AG04450 (cell line): ENCODE measurements at regions not wholly inside any gene's neighbourhood (a gene's known extent, or its start where the extent isn't known, plus 50 kb on each side); places are given as distances from the start of the nearest gene placed in this dataset.

Experiments used
- CTCF ChIA-PET: fragments of 300-600, 350-600 bp; formaldehyde crosslinking; extraction: SDS; loops from one replicate; lab custom pipeline; 2022; ENCODE audit warnings: antibody characterized with exemption, inconsistent platforms; lab: Charles Lee
- POLR2A ChIA-PET: fragments of 350-600 bp; formaldehyde crosslinking; extraction: SDS; loops from one replicate; lab custom pipeline; 2021; ENCODE audit warnings: antibody characterized with exemption, inconsistent platforms; lab: Yijun Ruan, JAX
- DNase-seq: peaks from one replicate; pipeline ENCODE4 v3.0.0-alpha.2; 2011; ENCODE audit warnings: low read depth, low spot score
- H3K27ac ChIP-seq: one replicate; pipeline ENCODE4 v1.5.1; 2012; ENCODE audit warnings: low read depth, low read length, control low read depth
- H3K27me3 ChIP-seq: one replicate; pipeline ENCODE4 v1.6.0; 2012; ENCODE audit warnings: low read length; ENCODE audit not compliant: control insufficient read depth, insufficient read depth
- H3K4me3 ChIP-seq: 2 replicates; pipeline ENCODE4 v1.5.1; 2011; ENCODE audit warnings: mild to moderate bottlenecking, low read depth, low read length, control low read depth
- H3K9me3 ChIP-seq: 2 replicates; pipeline ENCODE4 v1.5.1; 2012; ENCODE audit warnings: low read length; ENCODE audit not compliant: control insufficient read depth, insufficient read depth
- CTCF ChIP-seq: IDR thresholded peaks from 2 replicates; pipeline ENCODE4 v1.5.1; 2011; ENCODE audit warnings: low read depth, low read length, control low read depth, inconsistent platforms

- POLR2A ChIA-PET, result no interaction called here
- no peaks in the 10 kb centered on the region for H3K27me3 ChIP-seq
- H3K27ac ChIP-seq, result no peak overlapping the region
- no peak for TF ChIP-seq CTCF
- peaks cover 8% of the 10 kb centered on the region for H3K9me3 ChIP-seq
- no peak for DNase-seq
- no peak overlapping the region for H3K4me3 ChIP-seq
- CTCF ChIA-PET, result no interaction called here
Observed at GRCh38 chr4:32192991-32193390, 1472.8 kb downstream of the PCDH7 start.

- H3K27me3 ChIP-seq, result no peaks in the 10 kb centered on the region
- DNase-seq, result no peak
- POLR2A ChIA-PET, result no interaction called here
- no peak overlapping the region for H3K4me3 ChIP-seq
- H3K27ac ChIP-seq, result no peak overlapping the region
- CTCF ChIA-PET, result no interaction called here
- no peak for TF ChIP-seq CTCF
- H3K9me3 ChIP-seq, result no peaks in the 10 kb centered on the region
Observed at GRCh38 chr4:32196950-32197688, 1477.0 kb downstream of the PCDH7 start.

- TF ChIP-seq CTCF, result no peak
Observed at GRCh38 chr4:32199639-32200038, 1479.5 kb downstream of the PCDH7 start.

GRCh38 chr4:32203340-32203739 is 1483.2 kb downstream of the PCDH7 start:
- DNase-seq, result no peak
- POLR2A ChIA-PET, result no interaction called here
- TF ChIP-seq CTCF, result no peak
- no peaks in the 10 kb centered on the region for H3K27me3 ChIP-seq
- no peak overlapping the region for H3K27ac ChIP-seq
- H3K9me3 ChIP-seq, result no peaks in the 10 kb centered on the region
- CTCF ChIA-PET, result no interaction called here
- H3K4me3 ChIP-seq, result no peak overlapping the region

More at GRCh38 chr4:32199639-32200038, 1479.5 kb downstream of the PCDH7 start:
- no peak for DNase-seq
- H3K27me3 ChIP-seq, result no peaks in the 10 kb centered on the region
- no peak overlapping the region for H3K4me3 ChIP-seq
- H3K27ac ChIP-seq, result no peak overlapping the region
- POLR2A ChIA-PET, result no interaction called here
- CTCF ChIA-PET, result no interaction called here
- H3K9me3 ChIP-seq, result no peaks in the 10 kb centered on the region

- no peak for DNase-seq
- Histone ChIP-seq H3K27me3 (no peaks in the 10 kb centered on the region), H3K27ac (no peak overlapping the region), H3K4me3 (no peak overlapping the region), H3K9me3 (no peaks in the 10 kb centered on the region)
- TF ChIP-seq CTCF, result no peak
- ChIA-PET CTCF (no interaction called here), POLR2A (no interaction called here)
Observed at GRCh38 chr4:32206756-32207155, 1486.6 kb downstream of the PCDH7 start.
